GM13976 (cell line): ENCODE measurements at regions not wholly inside any gene's neighbourhood (a gene's known extent, or its start where the extent isn't known, plus 50 kb on each side); places are given as distances from the start of the nearest gene placed in this dataset.

Source experiments
- DNase-seq: peaks from one replicate; pipeline ENCODE4 v3.0.0; 2012; ENCODE audit warnings: low spot score
- CTCF ChIP-seq: IDR thresholded peaks from 2 replicates; pipeline ENCODE4 v1.5.1; 2012; ENCODE audit warnings: borderline replicate concordance, mild to moderate bottlenecking; ENCODE audit not compliant: insufficient read depth; ENCODE audit errors: extremely low read depth, missing control alignments, control extremely low read depth
- in situ Hi-C: fragments of 300-500 bp; cut with MboI; formaldehyde crosslinking; loops from one replicate; pipeline ENCODE4 v1.12.0; 2022; ENCODE audit warnings: low sequenced_read_pairs, mixed read lengths, inconsistent platforms; ENCODE audit not compliant: unreplicated experiment

- DNase-seq, result no peak
- no peak for TF ChIP-seq CTCF
- in situ Hi-C loops, result loop anchor here (25.0 kb wide), 2 partner anchors 1182 to 1407 kb away; no protein-coding TSS in a partner anchor
Observed at GRCh38 chr7:13279854-13280435, 592.5 kb downstream of the ARL4A start.

- in situ Hi-C loops, result loop anchor here (25.0 kb wide), 2 partner anchors 1180 to 1405 kb away; no protein-coding TSS in a partner anchor
- no peak for TF ChIP-seq CTCF
- no peak for DNase-seq
Observed at GRCh38 chr7:13282377-13282980, 595.0 kb downstream of the ARL4A start.

GRCh38 chr7:13286916-13287315, 599.5 kb downstream of the ARL4A start:
- no peak for TF ChIP-seq CTCF
- in situ Hi-C loops, result loop anchor here (25.0 kb wide), 2 partner anchors 1175 to 1400 kb away; no protein-coding TSS in a partner anchor
- no peak for DNase-seq

GRCh38 chr7:13288516-13288915, 601.1 kb downstream of the ARL4A start:
- in situ Hi-C loops, result loop anchor here (25.0 kb wide), 2 partner anchors 1174 to 1399 kb away; no protein-coding TSS in a partner anchor

GRCh38 chr7:13290975-13291374, 603.5 kb downstream of the ARL4A start:
- no peak for TF ChIP-seq CTCF
- in situ Hi-C loops, result loop anchor here (25.0 kb wide), 2 partner anchors 1171 to 1396 kb away; no protein-coding TSS in a partner anchor
- DNase-seq, result no peak

More at GRCh38 chr7:13288516-13288915, 601.1 kb downstream of the ARL4A start:
- no peak for DNase-seq
- TF ChIP-seq CTCF, result no peak

- in situ Hi-C loops, result loop anchor here (25.0 kb wide), 2 partner anchors 1169 to 1394 kb away; no protein-coding TSS in a partner anchor
- no peak for DNase-seq
- TF ChIP-seq CTCF, result no peak
Observed at GRCh38 chr7:13293264-13294002, 606.0 kb downstream of the ARL4A start.
